HG02885 (cell line): ENCODE measurements at regions not wholly inside any gene's neighbourhood (a gene's known extent, or its start where the extent isn't known, plus 50 kb on each side); places are given as distances from the start of the nearest gene placed in this dataset.

ENCODE experiments used
- ATAC-seq: cut with Tn5 transposase; IDR thresholded peaks from one replicate; pipeline ENCODE4 v1.9.1; 2021; ENCODE audit warnings: mild to moderate bottlenecking; ENCODE audit not compliant: unreplicated experiment, poor library complexity

GRCh38 chr3:62970648-62971047 lies 95.4 kb upstream of the CADPS start:
- ATAC-seq: no peak

DNA sequence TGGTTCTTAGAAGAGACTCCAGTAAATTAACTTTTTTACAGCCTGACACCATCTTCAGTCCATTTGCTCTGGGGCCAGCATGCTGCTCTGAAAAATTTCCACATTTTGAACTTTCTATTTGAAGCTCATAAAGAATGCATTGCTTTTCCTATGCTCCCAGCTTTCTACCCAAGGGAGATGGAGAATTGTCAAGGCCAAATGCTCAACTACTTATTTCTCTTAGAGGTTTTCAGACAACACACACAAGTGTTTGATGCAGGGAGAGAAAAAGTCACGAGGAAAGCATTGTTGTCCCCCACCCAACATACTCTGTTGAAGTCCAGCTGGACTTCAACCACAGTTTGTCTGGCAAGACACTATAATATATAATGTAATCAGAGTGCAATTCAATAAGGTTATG lies 100.3 kb upstream of the CADPS start:
- no peak for ATAC-seq

DNA sequence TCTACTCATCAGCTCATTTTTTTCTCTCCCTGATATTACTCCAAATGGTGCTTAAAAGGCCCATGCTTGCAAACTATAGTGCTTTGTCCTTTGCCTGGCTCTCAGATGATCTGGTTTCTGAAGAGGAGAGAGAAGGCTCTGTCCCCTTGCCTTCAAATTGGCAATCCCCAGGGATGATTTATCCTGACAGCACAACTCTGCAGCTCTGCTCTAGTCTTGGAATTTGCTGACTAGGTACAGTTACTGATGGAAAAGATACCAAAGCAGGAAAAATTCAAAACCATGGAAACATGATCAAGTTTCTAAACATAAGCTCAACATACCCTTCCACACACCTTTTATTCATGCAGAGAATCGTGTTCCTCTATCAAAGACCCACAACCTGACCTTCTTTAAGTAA lies 106.7 kb upstream of the CADPS start:
- ATAC-seq: no peak

GRCh38 chr3:62982795-62983455 lies 107.7 kb upstream of the CADPS start:
- no peak for ATAC-seq

GRCh38 chr3:62986061-62986460 lies 110.8 kb upstream of the CADPS start:
- ATAC-seq: no peak

DNA sequence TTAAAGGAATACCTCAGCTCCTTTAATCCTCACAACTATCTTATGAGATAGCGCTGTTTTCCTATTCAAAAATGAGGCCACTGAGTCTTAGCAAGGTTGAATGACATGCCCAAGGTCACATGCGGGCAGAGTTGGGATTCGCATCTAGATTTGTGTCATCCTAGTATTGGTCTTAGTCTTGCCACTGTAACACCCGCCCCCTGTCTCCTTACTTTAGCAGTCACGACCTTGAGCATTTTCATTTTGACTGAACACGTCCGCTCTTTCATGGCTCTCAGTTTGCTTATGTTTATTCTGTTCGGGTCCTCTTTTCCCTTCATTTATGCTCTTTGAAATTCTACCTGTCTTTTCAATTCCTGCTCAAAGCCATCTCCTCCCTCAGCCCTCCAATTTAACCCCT lies 112.5 kb upstream of the CADPS start:
- ATAC-seq: peak; percentile 71

DNA sequence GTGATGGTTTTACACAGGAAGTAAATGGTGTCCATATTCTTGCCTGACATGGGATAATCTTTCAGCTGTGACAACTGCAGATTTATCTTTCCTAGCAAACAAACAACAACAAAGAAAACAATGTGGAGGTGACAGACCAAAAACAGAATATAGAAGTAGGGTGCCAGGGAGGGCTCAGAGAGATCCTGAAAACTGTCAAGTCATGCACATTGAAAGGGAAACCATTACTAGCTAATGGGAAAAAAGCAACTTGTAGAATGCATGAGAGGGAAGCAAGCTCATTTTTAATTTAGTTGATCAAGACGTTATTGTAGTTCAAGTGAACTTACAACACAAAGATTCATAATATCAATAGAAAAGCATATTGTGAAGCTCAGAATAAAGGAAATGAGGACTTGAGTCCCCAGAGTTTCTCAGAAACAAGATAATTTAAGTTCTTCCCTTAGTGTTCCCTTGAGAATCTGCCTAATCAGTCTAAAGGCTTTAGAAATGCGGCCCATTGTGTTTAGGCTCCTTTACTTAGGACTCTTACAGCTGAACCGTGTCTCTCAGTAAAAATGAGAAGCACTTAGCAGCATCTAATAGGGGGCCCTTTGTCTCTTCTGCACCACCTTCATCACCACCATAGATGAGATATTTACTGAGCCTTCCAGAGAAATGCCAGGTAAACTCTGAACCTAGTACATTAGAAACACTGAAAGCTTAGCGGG lies 115.6 kb upstream of the CADPS start:
- no peak for ATAC-seq

- ATAC-seq: no peak
Measured at GRCh38 chr3:62992520-62992919, 117.3 kb upstream of the CADPS start.

DNA sequence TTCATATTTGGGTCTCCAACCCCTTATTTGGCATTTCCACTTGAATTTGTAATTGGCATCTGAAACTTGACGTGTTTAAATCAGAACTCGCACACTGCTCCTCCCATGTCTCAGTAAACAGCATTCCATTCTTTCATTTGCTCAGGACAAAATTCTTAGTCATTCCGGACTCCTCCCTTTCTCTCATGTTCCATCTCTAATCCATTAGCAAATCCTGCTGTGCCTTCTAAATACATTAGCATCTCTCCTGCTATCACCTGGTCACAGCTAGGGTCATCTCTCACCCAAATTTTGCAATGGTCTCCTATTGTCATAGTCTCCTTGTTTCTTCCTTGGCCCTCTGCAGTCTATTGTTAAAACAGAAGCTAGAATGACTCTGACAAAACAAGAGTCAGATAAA lies 119.9 kb upstream of the CADPS start:
- no peak for ATAC-seq

- no peak for ATAC-seq
Measured at GRCh38 chr3:62995530-62995929, 120.3 kb upstream of the CADPS start.

DNA sequence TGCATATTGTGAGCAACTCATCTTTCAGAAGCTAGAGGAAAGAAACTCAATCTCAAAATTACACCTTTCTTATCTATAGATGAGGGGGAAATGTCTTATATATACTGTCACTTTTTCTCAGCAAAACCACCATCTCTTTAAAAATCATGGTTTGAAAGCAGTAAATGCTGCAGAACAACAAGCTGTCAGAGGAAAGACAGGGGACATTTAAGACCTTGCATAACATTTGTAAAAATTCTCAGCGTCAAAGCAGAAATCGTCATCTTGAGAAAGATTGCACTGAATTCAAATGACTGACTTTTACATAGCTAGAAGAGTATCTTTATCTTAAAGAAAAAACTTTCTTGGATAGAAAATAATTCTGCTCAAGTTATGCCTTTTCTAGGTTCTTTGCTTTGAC lies 122.2 kb upstream of the CADPS start:
- ATAC-seq: no peak

DNA sequence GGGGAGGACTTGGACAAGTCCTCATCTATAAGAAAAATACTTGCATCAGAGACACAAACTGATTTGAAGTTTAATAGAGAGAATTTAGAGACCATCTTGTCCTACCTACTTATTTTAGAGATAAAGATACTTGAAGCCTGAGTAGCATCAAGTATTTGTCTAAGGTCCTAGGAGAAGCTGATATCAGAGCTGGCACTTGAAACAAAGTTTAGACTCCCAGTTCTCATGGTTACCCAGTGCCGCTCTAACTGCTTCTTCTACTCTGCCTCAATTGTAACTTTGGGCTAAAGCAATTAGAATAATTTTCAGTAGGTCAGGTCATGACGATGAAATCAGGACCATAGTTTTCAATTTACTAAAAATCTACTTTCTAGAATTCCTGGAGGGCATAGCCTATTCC lies 123.9 kb upstream of the CADPS start:
- no peak for ATAC-seq

DNA sequence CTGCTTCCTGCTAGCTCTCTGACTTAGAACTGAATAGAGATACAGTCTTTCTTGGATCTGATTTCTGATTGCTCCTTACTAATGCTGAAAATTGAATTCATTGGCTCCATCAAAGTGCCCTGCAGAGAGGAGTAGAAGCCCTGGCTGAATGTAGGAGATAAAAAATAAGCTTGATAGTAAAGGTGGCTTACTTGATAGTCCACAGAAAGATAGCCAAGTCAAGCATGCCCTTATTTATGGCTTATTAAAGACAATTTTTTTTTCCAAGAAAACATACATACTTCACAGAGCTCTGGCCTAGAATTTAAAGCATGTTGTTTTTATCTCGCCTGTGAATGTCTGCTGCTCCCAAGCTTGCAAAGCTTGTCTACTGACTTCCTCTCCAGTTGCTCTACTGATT lies 124.6 kb upstream of the CADPS start:
- no peak for ATAC-seq

- no peak for ATAC-seq
Measured at GRCh38 chr3:63004448-63004847, 129.2 kb upstream of the CADPS start.

GRCh38 chr3:63015614-63016309 lies 140.5 kb upstream of the CADPS start:
- no peak for ATAC-seq

DNA sequence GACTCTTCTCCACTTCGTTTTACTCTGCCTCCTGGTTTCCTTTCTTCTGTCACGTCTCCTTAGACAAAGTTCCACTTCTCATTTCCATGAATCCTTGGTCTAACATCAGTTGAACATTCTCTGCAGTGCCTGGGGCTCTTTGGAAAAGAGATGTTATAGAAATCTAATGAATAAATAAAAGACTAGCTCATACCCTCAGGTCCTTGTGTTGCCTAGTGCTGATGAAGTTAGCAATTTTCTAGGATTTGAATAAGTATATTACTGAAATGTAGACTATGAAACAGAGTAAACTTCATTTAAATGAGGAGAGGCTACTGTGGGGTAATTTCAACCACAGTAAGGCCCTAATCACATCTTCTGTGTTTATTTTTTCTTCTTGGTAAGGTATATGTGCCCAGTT lies 146.9 kb upstream of the CADPS start:
- no peak for ATAC-seq

- ATAC-seq: no peak
Measured at GRCh38 chr3:63026722-63027121, 151.5 kb upstream of the CADPS start.

GRCh38 chr3:63029326-63029725 lies 154.1 kb upstream of the CADPS start:
- ATAC-seq: no peak

- no peak for ATAC-seq
Measured at GRCh38 chr3:63029921-63030320, 154.7 kb upstream of the CADPS start.

GRCh38 chr3:63030666-63031065 lies 155.4 kb upstream of the CADPS start:
- ATAC-seq: no peak

DNA sequence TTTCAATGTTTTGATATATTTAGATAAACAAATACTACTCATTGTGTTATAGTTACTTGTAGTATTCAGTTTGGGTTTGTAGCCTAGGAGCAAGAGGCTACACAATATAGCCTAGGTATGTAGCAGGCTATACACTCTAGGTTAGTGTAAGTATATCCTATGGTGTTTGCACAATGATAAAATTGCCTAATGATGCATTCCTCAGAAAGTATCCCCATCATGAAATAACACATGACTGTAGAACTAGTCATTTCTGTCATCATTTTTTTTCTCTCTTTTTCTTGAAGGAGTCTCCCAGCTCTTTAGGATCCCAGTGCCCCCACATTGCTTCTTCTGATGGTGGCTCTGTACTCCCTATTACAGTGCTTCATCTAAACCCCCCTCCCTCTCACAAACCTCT lies 157.7 kb upstream of the CADPS start:
- ATAC-seq: no peak

- ATAC-seq: no peak
Measured at GRCh38 chr3:63034101-63034500, 158.9 kb upstream of the CADPS start.
